ENCODE measurements at regions not wholly inside any gene's neighbourhood (a gene's known extent, or its start where the extent isn't known, plus 50 kb on each side); places are given as distances from the start of the nearest gene placed in this dataset.

DNA sequence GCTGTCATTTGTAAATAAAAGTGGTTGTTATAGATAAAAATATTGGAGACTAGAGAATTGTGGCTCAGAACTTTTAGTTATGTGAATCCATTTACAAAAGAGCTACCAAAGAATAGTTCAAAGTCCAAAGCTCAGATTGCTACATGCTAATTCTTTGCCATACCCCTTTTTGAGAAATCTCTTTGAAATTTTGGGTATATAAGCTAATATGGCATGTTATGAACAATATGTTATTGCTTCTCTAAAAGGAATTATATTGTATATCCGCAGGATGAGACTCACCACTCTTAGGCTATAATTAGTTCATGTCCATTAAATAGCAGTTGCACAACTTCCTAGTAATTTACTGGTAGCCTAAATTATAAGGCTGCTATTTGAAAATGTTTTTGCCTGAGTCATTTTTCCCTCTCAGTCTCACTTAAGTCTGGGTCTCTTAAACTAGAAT is 178.0 kb downstream of the ZNF281 start:
- Histone ChIP-seq H3K9me3 (no peaks in the 10 kb centered on the region), H3K4me1 (peaks cover 8% of the 10 kb centered on the region; the same call in 1 of the 2 replicates), H3K27me3 (replicated peaks; ENCODE audit: control insufficient read depth, insufficient read depth, low read length) (no peaks in the 10 kb centered on the region; the same call in 1 of the 2 replicates), H3K4me3 (ENCODE audit: low read depth, low read length) (no peak overlapping the region), H3K36me3 (ENCODE audit: control insufficient read depth, insufficient read depth, low read length) (no peaks in the 10 kb centered on the region)
- Mint-ChIP-seq H3K4me3 (ENCODE audit: unreplicated experiment) (no peak overlapping the region), H3K27ac (ENCODE audit: unreplicated experiment) (no peak overlapping the region), H3K27me3 (ENCODE audit: insufficient read depth, unreplicated experiment) (no peaks in the 10 kb centered on the region), H3K9me3 (ENCODE audit: unreplicated experiment) (no peaks in the 10 kb centered on the region), H3K4me1 (ENCODE audit: low read depth, unreplicated experiment) (no peaks in the 10 kb centered on the region), H3K36me3 (ENCODE audit: insufficient read depth, unreplicated experiment) (no peaks in the 10 kb centered on the region)
- intact Hi-C loops (cut with micrococcal nuclease; ENCODE audit: unreplicated experiment) = no loop called here
- ChIA-PET POLR2A (interaction anchor here (0.6 kb wide), 1 partner anchor 178 kb away, joined by 3 read pairs; no protein-coding TSS in a partner anchor), CTCF (no interaction called here)
- TF ChIP-seq, protein P1, sequence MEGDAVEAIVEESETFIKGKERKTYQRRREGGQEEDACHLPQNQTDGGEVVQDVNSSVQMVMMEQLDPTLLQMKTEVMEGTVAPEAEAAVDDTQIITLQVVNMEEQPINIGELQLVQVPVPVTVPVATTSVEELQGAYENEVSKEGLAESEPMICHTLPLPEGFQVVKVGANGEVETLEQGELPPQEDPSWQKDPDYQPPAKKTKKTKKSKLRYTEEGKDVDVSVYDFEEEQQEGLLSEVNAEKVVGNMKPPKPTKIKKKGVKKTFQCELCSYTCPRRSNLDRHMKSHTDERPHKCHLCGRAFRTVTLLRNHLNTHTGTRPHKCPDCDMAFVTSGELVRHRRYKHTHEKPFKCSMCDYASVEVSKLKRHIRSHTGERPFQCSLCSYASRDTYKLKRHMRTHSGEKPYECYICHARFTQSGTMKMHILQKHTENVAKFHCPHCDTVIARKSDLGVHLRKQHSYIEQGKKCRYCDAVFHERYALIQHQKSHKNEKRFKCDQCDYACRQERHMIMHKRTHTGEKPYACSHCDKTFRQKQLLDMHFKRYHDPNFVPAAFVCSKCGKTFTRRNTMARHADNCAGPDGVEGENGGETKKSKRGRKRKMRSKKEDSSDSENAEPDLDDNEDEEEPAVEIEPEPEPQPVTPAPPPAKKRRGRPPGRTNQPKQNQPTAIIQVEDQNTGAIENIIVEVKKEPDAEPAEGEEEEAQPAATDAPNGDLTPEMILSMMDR (IDR thresholded peaks at IDR 0.05; ENCODE audit: insufficient read depth in 1 of 2, low read depth in 1 of 2, low read length in 1 of 2, severe bottlenecking in 1 of 2, unreplicated experiment in 1 of 2) = no peak
- BruUV-seq (replicated peaks) = no TSS peak
- DNase-seq = no peak

DNA sequence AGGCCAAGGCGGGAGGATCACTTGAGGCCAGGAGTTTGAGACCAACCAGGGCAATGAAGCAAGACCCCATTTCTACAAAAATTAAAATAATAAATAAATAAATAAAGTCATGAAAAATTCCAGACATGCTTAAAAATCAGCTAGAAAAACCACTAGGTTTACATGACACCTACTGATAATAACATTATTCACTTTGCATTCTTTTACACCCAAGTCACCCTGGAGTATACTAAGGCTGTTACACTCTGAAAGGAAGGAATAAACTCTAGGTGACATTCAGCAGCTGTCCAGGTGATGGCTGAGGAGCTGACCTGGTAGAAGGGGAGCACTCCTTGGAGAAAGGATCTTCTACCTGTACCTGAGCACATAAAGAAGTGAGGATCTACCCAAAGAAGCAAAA is 179.2 kb downstream of the ZNF281 start:
- Histone ChIP-seq H3K27me3 (replicated peaks; ENCODE audit: control insufficient read depth, insufficient read depth, low read length) (no peaks in the 10 kb centered on the region; the same call in 1 of the 2 replicates), H3K36me3 (ENCODE audit: control insufficient read depth, insufficient read depth, low read length) (no peaks in the 10 kb centered on the region), H3K4me3 (ENCODE audit: low read depth, low read length) (no peak overlapping the region), H3K9me3 (no peaks in the 10 kb centered on the region), H3K4me1 (peaks cover 8% of the 10 kb centered on the region; the same call in 1 of the 2 replicates)
- BruUV-seq (replicated peaks) = no TSS peak
- no peaks in the 10 kb centered on the region for H3K4me1 Mint-ChIP-seq (ENCODE audit: low read depth, unreplicated experiment)
- no peaks in the 10 kb centered on the region for H3K27me3 Mint-ChIP-seq (ENCODE audit: insufficient read depth, unreplicated experiment)
- ChIA-PET POLR2A (no interaction called here), CTCF (no interaction called here)
- no peak overlapping the region for H3K27ac Mint-ChIP-seq (ENCODE audit: unreplicated experiment)
- no peaks in the 10 kb centered on the region for H3K36me3 Mint-ChIP-seq (ENCODE audit: insufficient read depth, unreplicated experiment)
- no peak overlapping the region for H3K4me3 Mint-ChIP-seq (ENCODE audit: unreplicated experiment)
- H3K9me3 Mint-ChIP-seq (ENCODE audit: unreplicated experiment) = no peaks in the 10 kb centered on the region
- TF ChIP-seq, protein P1 (IDR thresholded peaks at IDR 0.05; ENCODE audit: insufficient read depth in 1 of 2, low read depth in 1 of 2, low read length in 1 of 2, severe bottlenecking in 1 of 2, unreplicated experiment in 1 of 2) = no peak
- no peak for DNase-seq
- intact Hi-C loops (cut with micrococcal nuclease; ENCODE audit: unreplicated experiment) = no loop called here

DNA sequence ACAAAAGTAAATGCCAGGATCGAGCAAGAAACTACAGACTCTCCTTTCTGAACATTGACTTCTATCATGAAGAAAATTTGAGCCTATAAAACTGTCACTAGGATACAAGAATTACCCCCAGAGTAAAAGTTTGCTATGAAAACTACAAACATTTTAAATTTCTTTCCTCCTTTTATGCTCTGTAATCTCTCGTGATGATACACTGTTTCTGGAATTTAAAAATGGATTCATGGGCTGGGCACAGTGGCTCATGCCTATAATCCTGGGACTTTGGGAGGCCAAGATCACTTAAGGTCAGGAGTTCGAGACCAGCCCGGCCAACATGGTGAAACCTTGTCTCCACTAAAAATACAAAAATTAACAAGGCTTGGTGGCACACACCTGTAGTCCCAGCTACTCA is 181.3 kb downstream of the ZNF281 start:
- ChIA-PET POLR2A (no interaction called here), CTCF (no interaction called here)
- H3K36me3 Mint-ChIP-seq (ENCODE audit: insufficient read depth, unreplicated experiment) = no peaks in the 10 kb centered on the region
- intact Hi-C loops (cut with micrococcal nuclease; ENCODE audit: unreplicated experiment) = no loop called here
- Histone ChIP-seq H3K4me1 (peaks cover 8% of the 10 kb centered on the region; the same call in 1 of the 2 replicates), H3K9me3 (no peaks in the 10 kb centered on the region), H3K36me3 (ENCODE audit: control insufficient read depth, insufficient read depth, low read length) (no peaks in the 10 kb centered on the region), H3K27me3 (replicated peaks; ENCODE audit: control insufficient read depth, insufficient read depth, low read length) (no peaks in the 10 kb centered on the region), H3K4me3 (ENCODE audit: low read depth, low read length) (no peak overlapping the region)
- TF ChIP-seq, protein P1 (IDR thresholded peaks at IDR 0.05; ENCODE audit: insufficient read depth in 1 of 2, low read depth in 1 of 2, low read length in 1 of 2, severe bottlenecking in 1 of 2, unreplicated experiment in 1 of 2) = no peak
- no peak overlapping the region for H3K27ac Mint-ChIP-seq (ENCODE audit: unreplicated experiment)
- H3K27me3 Mint-ChIP-seq (ENCODE audit: insufficient read depth, unreplicated experiment) = no peaks in the 10 kb centered on the region
- no peaks in the 10 kb centered on the region for H3K9me3 Mint-ChIP-seq (ENCODE audit: unreplicated experiment)
- no peaks in the 10 kb centered on the region for H3K4me1 Mint-ChIP-seq (ENCODE audit: low read depth, unreplicated experiment)
- no TSS peak for BruUV-seq (replicated peaks)
- DNase-seq = no peak
- no peak overlapping the region for H3K4me3 Mint-ChIP-seq (ENCODE audit: unreplicated experiment)
